HG03039 (cell line): ENCODE measurements at regions not wholly inside any gene's neighbourhood (a gene's known extent, or its start where the extent isn't known, plus 50 kb on each side); places are given as distances from the start of the nearest gene placed in this dataset.
"Not testable (repeated sequence)": the region's sequence is repeated elsewhere in the genome, so short reads cannot be mapped to it uniquely, and the experiment has no call there.

Experiments used
- ATAC-seq: cut with Tn5 transposase; IDR thresholded peaks from one replicate; pipeline ENCODE4 v1.9.1; 2021; ENCODE audit warnings: mild to moderate bottlenecking, moderate library complexity; ENCODE audit not compliant: unreplicated experiment

DNA sequence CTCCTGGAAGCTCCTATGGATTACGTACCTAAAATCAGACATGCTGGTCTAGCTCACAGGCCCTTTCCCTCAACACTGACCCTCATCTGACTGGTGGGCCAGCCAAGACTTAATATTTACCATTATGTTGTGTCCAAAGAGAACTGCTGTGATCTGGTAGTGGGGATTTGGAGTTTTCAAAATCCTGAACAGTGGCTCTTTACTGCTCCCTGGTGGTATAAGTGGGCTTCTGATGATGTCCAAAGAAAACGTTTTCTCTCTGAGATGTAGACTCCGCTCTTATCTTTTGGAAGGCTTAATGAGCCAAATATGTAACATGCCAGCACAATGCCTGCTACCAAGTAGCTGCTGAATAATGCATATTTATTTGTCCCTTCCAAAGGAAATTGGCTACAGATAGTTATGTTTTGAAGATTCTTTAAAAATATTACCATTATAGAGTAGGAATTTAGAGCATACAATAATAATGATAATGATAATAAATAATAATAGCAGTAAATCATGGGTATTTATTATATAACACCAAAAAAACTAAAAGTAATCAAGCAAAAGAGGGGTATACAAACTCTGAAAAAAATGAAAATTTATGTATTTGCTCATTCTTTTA, 406.6 kb upstream of the TNC start:
- ATAC-seq, result no peak

- no peak for ATAC-seq
These were observed 407.4 kb upstream of the TNC start for GRCh38 chr9:115525111-115526058.

DNA sequence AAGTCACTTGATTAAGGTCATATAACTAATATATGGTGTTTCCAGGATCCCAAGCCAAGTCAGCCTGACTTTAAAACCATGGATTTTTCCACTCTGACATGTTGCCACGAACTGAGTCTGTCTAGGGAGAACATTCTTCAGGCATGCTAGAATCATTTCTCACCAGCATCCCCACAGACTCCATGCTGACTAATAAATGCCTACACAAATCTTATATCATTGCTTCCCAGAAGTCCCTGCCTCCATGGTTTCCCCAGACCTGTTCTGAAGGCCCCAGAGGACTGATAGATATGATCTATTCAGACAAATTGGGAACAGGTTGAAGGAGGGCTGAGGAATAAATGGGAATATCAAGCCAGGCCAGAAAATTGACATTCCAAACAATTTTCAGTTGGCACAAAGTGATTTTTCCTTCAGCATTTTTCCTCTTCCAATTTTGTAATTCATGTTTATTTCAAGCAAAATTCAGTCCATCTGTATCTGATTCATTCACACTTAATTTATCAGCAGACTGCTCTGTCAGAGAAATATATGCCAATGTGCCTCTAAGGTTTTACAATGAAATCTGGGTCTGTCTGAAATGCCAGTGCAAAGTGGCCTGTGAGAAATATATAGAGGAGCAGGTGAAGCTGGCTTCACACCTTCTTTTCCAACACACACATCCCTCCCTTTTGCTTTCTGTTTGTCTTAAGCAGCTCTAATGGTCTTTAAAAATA, 413.6 kb upstream of the TNC start:
- ATAC-seq, result no peak

- no peak for ATAC-seq
These were observed 415.6 kb upstream of the TNC start for GRCh38 chr9:115533511-115533910.

DNA sequence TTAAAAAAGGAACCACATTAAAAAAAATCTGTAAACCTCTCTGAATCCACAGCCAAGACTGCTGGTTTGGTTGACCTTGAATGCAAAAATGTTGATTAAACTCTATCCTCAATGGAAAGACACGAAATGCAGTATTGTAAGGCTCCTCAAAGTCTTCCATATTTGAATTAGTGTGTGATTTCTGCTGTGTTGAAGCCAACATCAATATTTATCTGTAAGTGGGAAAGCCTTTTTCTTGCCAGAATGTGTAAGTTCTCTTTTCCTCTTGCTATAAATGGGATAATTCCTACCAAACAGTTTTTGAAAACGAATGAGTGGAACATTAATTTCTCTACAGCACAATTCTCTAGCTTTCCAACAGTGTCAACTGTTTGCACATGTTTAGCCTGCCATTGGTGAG, 422.1 kb upstream of the TNC start:
- no peak for ATAC-seq

DNA sequence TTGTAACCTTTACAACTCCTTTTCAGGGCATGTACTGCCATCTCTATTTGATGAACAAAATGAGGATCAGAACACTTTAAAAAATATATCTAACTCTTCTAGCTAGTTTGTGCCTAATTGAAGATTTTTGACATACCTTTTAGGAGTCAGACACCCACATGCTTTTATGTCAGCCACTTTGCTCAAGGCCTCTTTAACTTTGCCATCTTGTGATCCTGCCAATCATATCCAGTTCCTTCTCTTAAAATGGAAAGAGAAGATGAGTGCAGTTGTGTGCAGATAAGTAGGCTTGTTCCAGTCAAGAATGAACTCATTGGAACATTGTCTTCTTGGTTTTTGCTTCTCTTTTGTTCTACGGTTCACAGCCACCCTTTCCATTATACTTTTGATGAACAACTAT, 425.6 kb upstream of the TNC start:
- no peak for ATAC-seq

GRCh38 chr9:115548609-115549260, 430.8 kb upstream of the TNC start:
- ATAC-seq, result no peak

- ATAC-seq, result no peak
These were observed 433.4 kb upstream of the TNC start for GRCh38 chr9:115551396-115551795.

- ATAC-seq, result no peak
These were observed 435.3 kb upstream of the TNC start for GRCh38 chr9:115553060-115553773.

GRCh38 chr9:115556432-115556831, 438.5 kb upstream of the TNC start:
- no peak for ATAC-seq

GRCh38 chr9:115575147-115575546, 457.2 kb upstream of the TNC start:
- ATAC-seq, result no peak

DNA sequence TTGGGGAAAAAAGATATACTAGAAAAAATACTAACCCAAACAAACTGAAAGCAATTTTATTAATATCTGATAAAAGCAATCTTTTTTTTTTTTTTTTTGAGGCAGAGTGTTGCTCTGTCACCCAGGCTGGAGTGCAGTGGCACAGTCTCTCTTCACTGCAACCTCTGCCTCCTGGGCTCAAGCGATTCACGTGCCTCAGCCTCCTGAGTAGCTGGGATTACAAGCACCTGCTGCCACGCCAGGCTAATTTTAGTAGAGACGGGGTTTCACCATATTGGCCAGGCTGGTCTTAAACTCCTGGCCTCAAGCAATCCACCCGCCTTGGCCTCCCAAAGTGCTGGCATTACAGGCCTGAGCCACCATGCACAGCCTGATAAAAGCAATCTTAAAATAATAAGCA, 467.5 kb upstream of the TNC start:
- ATAC-seq, result not testable (repeated sequence)

DNA sequence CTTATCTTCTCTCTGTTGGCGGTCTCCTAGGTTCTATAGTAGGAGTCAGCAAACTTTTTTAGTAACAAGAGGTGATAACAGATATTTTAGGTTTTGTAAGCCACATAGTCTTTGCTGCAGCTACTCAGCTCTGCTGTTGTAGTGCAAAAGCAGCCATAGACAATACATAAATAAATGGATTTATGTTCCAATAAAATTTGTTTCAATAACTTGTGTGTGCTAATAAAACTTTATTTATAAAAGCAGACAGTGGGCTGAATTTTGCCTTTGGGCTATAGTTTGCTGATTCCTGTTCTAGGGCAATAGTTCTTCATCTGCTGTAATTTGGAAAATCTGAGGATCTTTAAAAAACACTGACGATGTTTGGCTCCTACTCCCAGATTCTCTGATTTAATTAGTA, 469.4 kb upstream of the TNC start:
- ATAC-seq, result no peak

GRCh38 chr9:115590011-115590410, 472.1 kb upstream of the TNC start:
- ATAC-seq, result no peak

- no peak for ATAC-seq
These were observed 473.6 kb upstream of the TNC start for GRCh38 chr9:115591584-115591984.

DNA sequence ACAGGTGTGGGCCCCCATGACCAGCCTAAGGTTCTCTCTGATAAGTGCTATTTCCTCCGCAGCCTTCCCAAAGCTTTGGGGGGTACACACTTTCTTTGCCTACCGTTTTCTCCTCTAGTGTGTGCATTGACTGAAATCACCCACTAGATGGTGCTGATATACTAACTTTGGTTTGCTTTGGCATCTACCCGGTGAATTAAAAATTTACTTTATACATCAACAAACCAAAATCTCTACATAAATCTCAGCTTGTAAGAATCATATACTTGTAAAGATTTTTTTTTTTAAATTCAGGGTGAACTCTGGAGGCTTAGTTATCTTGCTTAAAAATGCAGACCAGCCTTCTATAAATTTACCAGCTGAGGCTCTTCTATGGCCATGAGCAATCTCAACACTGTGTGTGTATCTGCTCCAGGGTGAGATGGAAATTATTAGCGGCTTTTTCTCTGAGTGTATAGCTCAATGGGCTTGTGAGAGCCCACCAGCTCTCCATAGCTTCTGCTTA, 475.7 kb upstream of the TNC start:
- no peak for ATAC-seq

DNA sequence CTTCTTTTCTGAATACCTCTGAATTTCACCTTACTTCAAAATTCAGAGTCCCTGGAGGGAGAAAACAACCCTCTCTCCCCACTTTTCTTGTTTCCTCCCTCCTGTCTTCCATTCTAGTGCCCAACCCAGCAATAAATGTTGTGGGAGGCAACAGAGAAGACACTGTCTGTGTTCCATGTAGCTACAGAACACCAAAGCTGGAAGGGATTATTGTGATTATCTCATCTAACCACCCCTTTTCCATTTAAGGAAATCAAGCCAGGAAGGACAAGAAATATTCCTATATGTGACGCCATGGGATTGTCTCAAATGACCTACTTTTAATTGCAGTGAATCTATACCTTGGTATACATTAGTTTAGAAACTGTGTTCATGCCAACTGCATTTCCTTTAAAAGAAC, 476.6 kb upstream of the TNC start:
- ATAC-seq, result no peak

- no peak for ATAC-seq
These were observed 478.2 kb upstream of the TNC start for GRCh38 chr9:115596021-115596745.

GRCh38 chr9:115596746-115597080, 478.8 kb upstream of the TNC start:
- no peak for ATAC-seq

DNA sequence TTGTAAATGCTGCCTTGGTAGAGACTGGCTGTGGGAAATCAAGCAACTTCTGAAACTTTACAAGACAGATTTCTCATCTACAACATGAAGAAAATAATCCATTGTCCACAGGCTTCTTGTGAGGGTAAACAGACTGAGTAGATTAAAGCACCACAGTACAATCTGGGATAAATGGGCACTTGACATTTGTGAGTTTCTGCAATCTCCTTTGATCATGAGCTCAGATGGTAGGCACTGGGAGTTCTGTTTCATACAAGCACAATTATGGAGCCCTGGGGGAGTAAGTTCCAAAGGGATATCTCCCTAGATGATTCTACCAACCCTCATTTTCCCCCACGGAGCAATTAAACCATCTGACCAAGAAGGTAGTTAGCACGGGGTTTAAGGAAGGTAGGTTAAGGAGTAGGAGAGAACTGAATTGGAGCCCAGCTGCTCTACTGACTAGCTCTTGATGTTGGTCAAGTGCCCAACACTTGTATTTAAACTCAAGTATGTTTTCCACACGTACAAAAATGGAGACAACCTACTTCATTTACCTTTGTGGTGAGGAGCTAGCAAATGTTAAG, 479.5 kb upstream of the TNC start:
- ATAC-seq, result no peak
